CD4-positive, alpha-beta T cell treated with Interleukin-4 for 1 hour (primary cell): ENCODE measurements at regions not wholly inside any gene's neighbourhood (a gene's known extent, or its start where the extent isn't known, plus 50 kb on each side); places are given as distances from the start of the nearest gene placed in this dataset.
"Not testable (repeated sequence)": the region's sequence is repeated elsewhere in the genome, so short reads cannot be mapped to it uniquely, and the experiment has no call there.

Experiments used
- DNase-seq, 2 donors: peaks; one replicate each; pipeline ENCODE4 v3.0.0-alpha.2; 2020 to 2022

GRCh38 chr5:72760259-72760658 lies 56.2 kb upstream of the TNPO1 start:
- no peak for DNase-seq

GRCh38 chr5:72752909-72753308 lies 63.6 kb upstream of the TNPO1 start:
- DNase-seq: no peak

GRCh38 chr5:72749362-72749997 lies 67.0 kb upstream of the TNPO1 start:
- DNase-seq: no peak

GRCh38 chr5:72747826-72748225 lies 68.6 kb upstream of the TNPO1 start:
- DNase-seq: no peak

- no peak for DNase-seq
These were observed 69.7 kb upstream of the TNPO1 start for GRCh38 chr5:72746736-72747135.

- no peak for DNase-seq
These were observed 72.3 kb upstream of the TNPO1 start for GRCh38 chr5:72744136-72744535.

GRCh38 chr5:72741805-72742204 lies 74.7 kb upstream of the TNPO1 start:
- no peak for DNase-seq

- DNase-seq: no peak
These were observed 82.7 kb upstream of the TNPO1 start for GRCh38 chr5:72733810-72734209.

GRCh38 chr5:72723581-72723980 lies 92.9 kb upstream of the TNPO1 start:
- DNase-seq: no peak

GRCh38 chr5:72722792-72723452 lies 93.5 kb upstream of the TNPO1 start:
- no peak for DNase-seq

GRCh38 chr5:72721844-72722243 lies 94.6 kb upstream of the TNPO1 start:
- no peak for DNase-seq

- DNase-seq: no peak
These were observed 96.3 kb upstream of the TNPO1 start for GRCh38 chr5:72720205-72720604.

GRCh38 chr5:72711351-72711750 lies 105.1 kb upstream of the TNPO1 start:
- no peak for DNase-seq

- no peak for DNase-seq
These were observed 107.1 kb upstream of the TNPO1 start for GRCh38 chr5:72709341-72709740.

GRCh38 chr5:72705178-72705577 lies 111.3 kb upstream of the TNPO1 start:
- DNase-seq: no peak

GRCh38 chr5:72703876-72704275 lies 112.6 kb upstream of the TNPO1 start:
- no peak for DNase-seq

- no peak for DNase-seq
These were observed 113.5 kb upstream of the TNPO1 start for GRCh38 chr5:72702881-72703434.

GRCh38 chr5:72702105-72702504 lies 114.4 kb upstream of the TNPO1 start:
- not testable (repeated sequence) for DNase-seq

GRCh38 chr5:72698481-72698880 lies 118.0 kb upstream of the TNPO1 start:
- DNase-seq: no peak

GRCh38 chr5:72697622-72698021 lies 118.8 kb upstream of the TNPO1 start:
- DNase-seq: no peak

GRCh38 chr5:72695659-72696058 lies 120.8 kb upstream of the TNPO1 start:
- DNase-seq: no peak

- no peak for DNase-seq
These were observed 121.6 kb upstream of the TNPO1 start for GRCh38 chr5:72694856-72695255.

GRCh38 chr5:72693546-72694205 lies 122.8 kb upstream of the TNPO1 start:
- no peak for DNase-seq
